A549 (cell line): ENCODE measurements at regions not wholly inside any gene's neighbourhood (a gene's known extent, or its start where the extent isn't known, plus 50 kb on each side); places are given as distances from the start of the nearest gene placed in this dataset.

Source experiments
- CHD2 ChIP-seq: fragments of 150-350 bp; IDR thresholded peaks from 2 replicates; pipeline ENCODE4 v1.6.1; 2014; ENCODE audit warnings: low read length; ENCODE audit not compliant: partially characterized antibody
- CTCF ChIP-seq: fragments of >200 bp; sonication (Bioruptor Twin); formaldehyde crosslinking; IDR thresholded peaks from 3 replicates; pipeline ENCODE4 v1.5.1; 2016
- ESRRA ChIP-seq: fragments of 150-350 bp; IDR thresholded peaks from 2 replicates; pipeline ENCODE4 v1.6.1; 2014; ENCODE audit warnings: mild to moderate bottlenecking, low read length, borderline replicate concordance
- RAD21 ChIP-seq, 2 experiments: fragments of >200 bp in 1 of 2; sonication (Bioruptor Twin) in 1 of 2; formaldehyde crosslinking in 1 of 2; IDR thresholded peaks in 1 of 2; conservative IDR thresholded peaks in 1 of 2; 2 replicates in 1 of 2; 3 replicates in 1 of 2; pipeline ENCODE4 v1.6.1; 2012 to 2018; ENCODE audit warnings: inconsistent platforms in 1 of 2

GRCh38 chr16:85176541-85177447, 64.5 kb upstream of the CIBAR2 start:
- no peak for TF ChIP-seq CTCF
- no peak for TF ChIP-seq RAD21 (conservative IDR thresholded peaks at IDR 0.05 in 1 of 2, IDR thresholded peaks at IDR 0.05 in 1 of 2)
- TF ChIP-seq CHD2: no peak
- no peak for TF ChIP-seq ESRRA
